GM21423 (cell line): ENCODE measurements at regions not wholly inside any gene's neighbourhood (a gene's known extent, or its start where the extent isn't known, plus 50 kb on each side); places are given as distances from the start of the nearest gene placed in this dataset.

Experiments used
- ATAC-seq: cut with Tn5 transposase; IDR thresholded peaks from one replicate; pipeline ENCODE4 v1.9.1; 2021; ENCODE audit warnings: mild to moderate bottlenecking, moderate library complexity; ENCODE audit not compliant: unreplicated experiment

- ATAC-seq: no peak
These were observed 428.7 kb upstream of the SGCD start for GRCh38 chr5:155898284-155898683.

GRCh38 chr5:155903791-155904190 is 423.2 kb upstream of the SGCD start:
- ATAC-seq: no peak

- ATAC-seq: no peak
These were observed 421.6 kb upstream of the SGCD start for GRCh38 chr5:155905364-155905763.

GRCh38 chr5:155906046-155906445 is 420.9 kb upstream of the SGCD start:
- ATAC-seq: no peak

GRCh38 chr5:155908543-155908942 is 418.4 kb upstream of the SGCD start:
- no peak for ATAC-seq

GRCh38 chr5:155912291-155912690 is 414.7 kb upstream of the SGCD start:
- ATAC-seq: no peak

- no peak for ATAC-seq
These were observed 412.2 kb upstream of the SGCD start for GRCh38 chr5:155914766-155915165.

- no peak for ATAC-seq
These were observed 411.4 kb upstream of the SGCD start for GRCh38 chr5:155915601-155916000.

GRCh38 chr5:155919126-155919525 is 407.8 kb upstream of the SGCD start:
- ATAC-seq: no peak

- ATAC-seq: no peak
These were observed 407.2 kb upstream of the SGCD start for GRCh38 chr5:155919725-155920124.

GRCh38 chr5:155921621-155922020 is 405.3 kb upstream of the SGCD start:
- ATAC-seq: no peak

- no peak for ATAC-seq
These were observed 403.2 kb upstream of the SGCD start for GRCh38 chr5:155923784-155924183.

- ATAC-seq: no peak
These were observed 400.9 kb upstream of the SGCD start for GRCh38 chr5:155926031-155926430.

GRCh38 chr5:155926766-155927165 is 400.2 kb upstream of the SGCD start:
- ATAC-seq: no peak

GRCh38 chr5:155929112-155929511 is 397.9 kb upstream of the SGCD start:
- no peak for ATAC-seq

- no peak for ATAC-seq
These were observed 392.0 kb upstream of the SGCD start for GRCh38 chr5:155934964-155935363.

- no peak for ATAC-seq
These were observed 391.2 kb upstream of the SGCD start for GRCh38 chr5:155935723-155936122.

GRCh38 chr5:155936520-155937406 is 390.2 kb upstream of the SGCD start:
- ATAC-seq: no peak

- no peak for ATAC-seq
These were observed 388.9 kb upstream of the SGCD start for GRCh38 chr5:155938051-155938450.

GRCh38 chr5:155941340-155941739 is 385.6 kb upstream of the SGCD start:
- ATAC-seq: no peak

- peak; percentile 92 for ATAC-seq
These were observed 383.2 kb upstream of the SGCD start for GRCh38 chr5:155943516-155944407.
